ENCODE measurements at regions not wholly inside any gene's neighbourhood (a gene's known extent, or its start where the extent isn't known, plus 50 kb on each side); places are given as distances from the start of the nearest gene placed in this dataset.

DNA sequence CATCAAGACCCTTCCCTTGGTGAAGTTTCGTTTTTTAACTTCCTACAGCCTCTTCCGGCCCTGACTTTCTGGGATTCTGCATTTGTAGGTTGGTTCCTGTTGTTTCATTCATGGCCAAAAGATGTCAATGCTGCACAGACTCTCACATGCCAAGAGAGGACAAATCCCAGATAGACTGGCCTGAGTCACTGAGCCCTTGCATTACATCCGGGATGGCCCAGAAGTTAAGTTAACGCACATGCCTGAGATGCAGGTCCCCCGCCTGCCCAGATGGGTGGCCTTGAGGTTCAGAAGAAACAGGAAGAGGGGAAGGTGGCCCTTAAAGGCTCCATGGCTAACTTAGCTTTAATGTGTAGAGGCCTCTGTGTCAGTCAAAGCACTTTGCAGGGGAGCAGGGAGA, 51.6 kb upstream of the SRGAP3 start:
- DNase-seq, result no peak

DNA sequence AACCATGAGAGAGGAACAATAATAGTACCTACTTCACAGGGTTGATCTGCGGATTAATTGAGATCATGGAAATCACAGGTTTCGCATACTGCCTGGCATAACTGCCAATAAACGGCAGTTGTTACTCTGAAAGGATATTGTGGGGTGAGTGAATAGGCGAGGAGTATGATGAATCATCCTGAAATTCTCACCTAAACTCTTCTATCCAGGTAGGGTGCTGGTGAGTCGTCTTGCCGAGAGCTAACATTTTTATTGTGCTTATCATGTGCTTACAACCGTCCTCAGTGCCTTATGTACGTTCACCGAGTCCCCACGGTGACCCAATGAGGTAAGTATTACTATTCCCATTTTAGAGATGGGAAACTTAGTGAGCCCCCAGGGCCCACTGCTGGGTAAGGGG, 52.4 kb upstream of the SRGAP3 start:
- no peak for DNase-seq

DNA sequence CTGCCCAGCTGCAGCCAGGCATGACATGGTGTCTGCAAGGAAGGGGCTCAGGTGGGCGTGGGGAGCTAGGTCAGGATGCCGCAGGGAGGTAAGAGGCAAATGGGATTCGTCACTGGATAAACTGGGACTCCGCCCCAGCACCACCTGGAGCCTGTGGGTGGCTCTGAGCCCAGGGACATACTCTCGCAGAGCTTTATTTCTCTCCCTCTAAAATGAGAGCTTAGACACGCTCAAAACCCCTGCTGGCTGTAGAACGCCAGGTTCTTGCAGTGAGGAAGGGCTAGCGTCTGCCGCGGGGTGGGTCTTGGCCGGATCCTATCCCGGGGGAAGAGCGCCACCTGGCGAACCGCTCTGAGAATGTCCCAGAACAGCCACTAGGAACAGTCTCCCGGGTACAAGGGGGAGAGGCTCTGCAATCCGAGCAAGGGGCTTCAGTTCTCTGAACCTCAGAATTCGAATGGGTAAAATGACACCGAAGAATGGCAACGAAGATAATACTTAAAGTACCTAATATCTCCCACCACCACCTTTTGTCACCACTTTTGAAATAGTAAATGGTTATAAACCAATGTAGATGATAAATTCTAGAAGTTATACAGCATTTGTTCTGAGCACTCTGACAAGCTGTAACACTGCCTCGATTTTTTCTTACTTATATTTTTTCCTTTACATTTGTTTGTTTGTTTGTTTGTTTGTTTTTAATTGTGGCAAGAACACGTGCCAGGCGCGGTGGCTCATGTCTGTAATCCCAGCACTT, 53.2 kb upstream of the SRGAP3 start:
- DNase-seq, result peak; percentile 87

GRCh38 chr3:9308298-9308990, 54.4 kb upstream of the THUMPD3 start:
- no peak for DNase-seq

DNA sequence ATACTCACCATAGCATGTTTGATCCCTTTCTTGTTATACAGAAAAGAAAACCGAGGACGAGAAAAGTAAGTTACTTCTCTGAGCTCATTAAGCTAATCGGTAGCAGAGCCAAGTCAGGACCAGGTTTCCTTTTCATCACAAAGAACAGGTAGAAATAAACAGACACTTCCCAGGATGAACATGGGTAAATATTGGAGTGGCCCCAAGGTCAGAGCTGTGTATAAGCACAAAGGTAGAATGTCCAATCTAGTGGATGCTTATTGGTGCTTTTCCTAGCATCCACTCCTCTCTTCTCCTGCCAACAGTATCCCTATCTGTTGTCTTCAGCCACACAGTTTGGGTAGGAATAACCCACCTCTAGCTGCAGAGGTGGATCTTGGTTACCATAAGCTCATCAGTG, 52.8 kb upstream of the THUMPD3 start:
- DNase-seq, result no peak

DNA sequence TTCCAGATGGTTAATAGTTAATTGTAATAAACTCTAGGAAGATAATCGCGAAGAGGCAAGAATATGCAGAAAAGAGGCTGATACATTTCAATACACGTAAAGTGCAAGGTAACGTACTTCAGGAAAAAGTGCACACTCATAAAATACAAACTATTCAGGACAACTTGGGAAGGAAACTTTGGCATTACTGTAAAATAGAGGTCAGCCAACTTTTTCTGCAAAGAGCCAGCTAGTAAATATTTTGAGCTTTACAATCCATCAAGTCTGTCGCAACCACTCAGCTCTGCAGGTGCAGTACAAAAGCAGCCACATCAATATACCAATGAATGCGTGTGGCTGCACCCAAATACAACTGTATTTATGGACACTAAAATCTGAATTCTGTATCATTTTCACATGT, 51.6 kb upstream of the THUMPD3 start:
- no peak for DNase-seq
